ENCODE measurements at regions not wholly inside any gene's neighbourhood (a gene's known extent, or its start where the extent isn't known, plus 50 kb on each side); places are given as distances from the start of the nearest gene placed in this dataset.

GRCh38 chr6:113363866-113364265 lies 493.3 kb upstream of the MARCKS start:
- CTCF ChIA-PET: no interaction called here
- Histone ChIP-seq H3K4me3 (no peak overlapping the region), H3K9me3 (no peaks in the 10 kb centered on the region), H3K27ac (no peak overlapping the region), H3K4me2 (no peak overlapping the region), H3K4me1 (peaks cover 26% of the 10 kb centered on the region)
- POLR2A ChIA-PET: no interaction called here
- no peak for ATAC-seq
- no peak for DNase-seq (ENCODE audit: low read depth in 1 of 2, low spot score in 1 of 2)
- FAIRE-seq: no peak
- TF ChIP-seq E2F6 (IDR thresholded peaks at IDR 0.05; ENCODE audit: borderline replicate concordance, low read depth): no peak
- TF ChIP-seq CHD2 (IDR thresholded peaks at IDR 0.05; ENCODE audit: low read length, partially characterized antibody): no peak
- no peak for TF ChIP-seq RFX5 (IDR thresholded peaks at IDR 0.05)

- H3K4me3 ChIP-seq: no peak overlapping the region
- ATAC-seq: no peak
- ChIA-PET POLR2A (no interaction called here), CTCF (no interaction called here)
- no peaks in the 10 kb centered on the region for H3K9me3 ChIP-seq
- no peak for TF ChIP-seq RFX5 (IDR thresholded peaks at IDR 0.05)
- no peak for TF ChIP-seq JUN (IDR thresholded peaks at IDR 0.05)
- TF ChIP-seq REST (IDR thresholded peaks at IDR 0.05): no peak
- no peak for TF ChIP-seq ZFP36 (IDR thresholded peaks at IDR 0.05; ENCODE audit: borderline replicate concordance, partially characterized antibody)
- no peak for TF ChIP-seq CBX2 (IDR thresholded peaks at IDR 0.05; ENCODE audit: borderline replicate concordance, low read depth)
- TF ChIP-seq CTCF (IDR thresholded peaks at IDR 0.05): no peak
- TF ChIP-seq MYC (IDR thresholded peaks at IDR 0.05; ENCODE audit: borderline replicate concordance, low read length): no peak
- no peak for TF ChIP-seq EP300 (IDR thresholded peaks at IDR 0.05)
- no peak for DNase-seq (ENCODE audit: low read depth in 1 of 2, low spot score in 1 of 2)
- H3K4me2 ChIP-seq: no peak overlapping the region
- FAIRE-seq: no peak
- peak overlapping the region in 1 of 2 experiments; percentile 37; a peak in 1 of 6 replicates for H3K27ac ChIP-seq
- 98% methylated on average over 3 of the region's 3 CpGs for WGBS (ENCODE audit: missing lambda C conversion rate)
- peaks cover 22% of the 10 kb centered on the region for H3K4me1 ChIP-seq
These were observed 492.4 kb upstream of the MARCKS start for GRCh38 chr6:113364766-113365165.

GRCh38 chr6:113365191-113365590 lies 492.0 kb upstream of the MARCKS start:
- TF ChIP-seq CTCF (IDR thresholded peaks at IDR 0.05) (no peak), MAX (IDR thresholded peaks at IDR 0.05) (no peak), HOXA7 (CRISPR knock-in tag; IDR thresholded peaks at IDR 0.05) (no peak), NPAS2 (CRISPR knock-in tag; IDR thresholded peaks at IDR 0.05; ENCODE audit: borderline replicate concordance) (no peak), FOSL2 (IDR thresholded peaks at IDR 0.05) (no peak), FOSL2 (CRISPR knock-in tag; IDR thresholded peaks at IDR 0.05) (0 out of 2 replicates have a peak, but pooled peaks have one; percentile 15), E2F6 (IDR thresholded peaks at IDR 0.05; ENCODE audit: borderline replicate concordance, low read depth) (no peak), ESRRA (IDR thresholded peaks at IDR 0.05; ENCODE audit: borderline replicate concordance, low read length) (no peak)
- no peak for ATAC-seq
- ChIA-PET POLR2A (no interaction called here), CTCF (no interaction called here)
- no peak for DNase-seq (ENCODE audit: low read depth in 1 of 2, low spot score in 1 of 2)
- no peak for FAIRE-seq
- 87% methylated on average over 2 of the region's 2 CpGs for WGBS (ENCODE audit: missing lambda C conversion rate)
- no peak overlapping the region for H3K4me3 ChIP-seq
- no peak overlapping the region for H3K4me2 ChIP-seq
- peaks cover 18% of the 10 kb centered on the region for H3K4me1 ChIP-seq
- H3K27ac ChIP-seq: 0 out of 6 replicates have a peak overlapping the region, but pooled peaks of 1 of the 2 experiments have one; percentile 40
- no peaks in the 10 kb centered on the region for H3K9me3 ChIP-seq

All from A549 (cell line).